Brain microvascular endothelial cell (primary cell): ENCODE measurements at regions not wholly inside any gene's neighbourhood (a gene's known extent, or its start where the extent isn't known, plus 50 kb on each side); places are given as distances from the start of the nearest gene placed in this dataset.

Source experiments
- DNase-seq: peaks from one replicate; pipeline ENCODE4 v3.0.0-alpha.2; 2020
- H3K27ac ChIP-seq: fragments of 250-450 bp; sonication (Bioruptor Pico); 2 replicates; pipeline ENCODE4 v1.5.1; 2020; ENCODE audit warnings: mild to moderate bottlenecking, moderate library complexity
- H3K27me3 ChIP-seq: fragments of 250-450 bp; sonication (Bioruptor Pico); replicated peaks from 2 replicates; pipeline ENCODE4 v1.5.1; 2020; ENCODE audit warnings: mild to moderate bottlenecking
- H3K36me3 ChIP-seq: fragments of 250-450 bp; sonication (Bioruptor Pico); replicated peaks from 2 replicates; pipeline ENCODE4 v1.5.1; 2020; ENCODE audit warnings: mild to moderate bottlenecking
- H3K4me3 ChIP-seq: 2 replicates; pipeline ENCODE4 v1.5.1; 2011; ENCODE audit warnings: low read depth, mild to moderate bottlenecking, control low read depth, low read length, moderate library complexity
- CTCF ChIP-seq: IDR thresholded peaks from 2 replicates; pipeline ENCODE4 v1.5.1; 2011; ENCODE audit warnings: low read depth, mild to moderate bottlenecking, moderate library complexity, low read length, control low read depth, inconsistent platforms; ENCODE audit errors: missing control alignments
- in situ Hi-C: cut with HindIII; loops from 2 replicates; pipeline ENCODE4 v1.10.0; 2017; ENCODE audit warnings: low sequenced_read_pairs, low pct_ligation_motif_present

- TF ChIP-seq CTCF: peak; percentile 16
- Histone ChIP-seq H3K27ac (peak overlapping the region; percentile 91), H3K27me3 (no peaks in the 10 kb centered on the region), H3K36me3 (no peaks in the 10 kb centered on the region), H3K4me3 (no peak overlapping the region)
- in situ Hi-C loops: no loop called here
- peak; percentile 99 for DNase-seq
Observed at GRCh38 chr13:107450931-107451330, 764.4 kb downstream of the LIG4 start.

GRCh38 chr13:107450431-107450830, 764.9 kb downstream of the LIG4 start:
- Histone ChIP-seq H3K36me3 (no peaks in the 10 kb centered on the region), H3K4me3 (no peak overlapping the region), H3K27me3 (no peaks in the 10 kb centered on the region), H3K27ac (peak overlapping the region; percentile 91)
- no peak for TF ChIP-seq CTCF
- in situ Hi-C loops: no loop called here
- DNase-seq: no peak

DNA sequence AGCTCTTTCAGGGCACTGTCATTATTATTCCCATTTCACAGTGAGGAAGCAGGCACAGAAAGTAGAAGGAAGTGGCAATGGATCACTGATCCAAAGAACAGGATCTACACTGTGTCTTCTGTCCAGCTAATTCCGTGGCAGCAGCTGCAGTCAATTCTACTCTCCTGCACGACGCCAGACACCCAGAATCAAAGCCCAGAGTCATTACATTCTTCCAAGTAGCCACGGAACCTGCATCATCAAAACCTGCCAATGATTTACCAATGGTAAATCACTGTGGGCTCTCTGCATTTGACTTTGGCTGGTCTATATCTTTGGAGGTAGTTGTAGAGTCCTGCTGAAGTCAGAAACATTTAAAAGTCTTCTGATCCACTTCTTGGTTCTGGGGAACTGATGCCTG, 767.7 kb downstream of the LIG4 start:
- in situ Hi-C loops: no loop called here
- H3K36me3 ChIP-seq: no peaks in the 10 kb centered on the region
- no peak overlapping the region for H3K27ac ChIP-seq
- no peak for DNase-seq
- no peaks in the 10 kb centered on the region for H3K27me3 ChIP-seq
- H3K4me3 ChIP-seq: no peak overlapping the region
- TF ChIP-seq CTCF: no peak

GRCh38 chr13:107441279-107441678, 774.1 kb downstream of the LIG4 start:
- no peak overlapping the region for H3K4me3 ChIP-seq
- TF ChIP-seq CTCF: no peak
- in situ Hi-C loops: no loop called here
- H3K27ac ChIP-seq: peak overlapping the region; percentile 53
- peak; percentile 70 for DNase-seq
- no peaks in the 10 kb centered on the region for H3K36me3 ChIP-seq
- no peaks in the 10 kb centered on the region for H3K27me3 ChIP-seq

DNA sequence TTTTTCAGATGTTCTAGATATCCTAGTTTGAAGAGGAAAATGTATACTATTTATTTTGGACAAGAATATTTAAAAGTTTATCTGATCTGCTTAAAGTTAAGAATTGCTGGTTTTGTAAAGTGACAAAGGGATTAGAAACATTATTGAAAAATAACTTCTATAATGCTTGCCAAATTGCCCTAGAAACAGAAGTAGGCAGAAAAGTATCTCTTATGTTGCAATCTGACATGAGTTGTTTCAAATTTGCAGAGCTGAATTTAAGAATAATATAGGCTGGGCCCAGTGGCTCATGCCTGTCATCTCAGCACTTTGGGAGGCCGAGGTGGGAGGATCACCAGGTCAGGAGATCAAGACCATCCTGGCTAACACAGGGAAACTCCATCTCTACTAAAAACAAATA, 777.1 kb downstream of the LIG4 start:
- Histone ChIP-seq H3K27ac (no peak overlapping the region), H3K27me3 (no peaks in the 10 kb centered on the region), H3K36me3 (no peaks in the 10 kb centered on the region), H3K4me3 (no peak overlapping the region)
- in situ Hi-C loops: no loop called here
- TF ChIP-seq CTCF: no peak
- DNase-seq: no peak

DNA sequence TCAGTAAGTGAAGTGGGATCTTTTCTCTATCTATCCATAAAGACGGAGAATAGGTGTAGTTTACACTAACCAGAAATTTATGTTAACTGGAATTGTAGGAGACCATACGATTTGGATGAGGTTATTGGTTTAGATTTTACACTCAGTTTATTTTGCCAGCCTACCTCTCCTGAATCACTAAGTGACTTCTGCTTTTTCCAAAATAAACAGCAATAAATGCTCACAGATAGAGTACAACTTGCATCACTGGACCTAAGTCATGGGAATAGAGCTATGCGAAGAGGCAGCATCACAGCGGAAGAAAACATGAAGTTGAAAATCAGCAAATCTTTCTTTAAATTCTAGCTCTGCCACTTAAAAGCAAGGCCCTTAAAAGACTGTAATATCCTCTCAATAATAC, 781.0 kb downstream of the LIG4 start:
- no peaks in the 10 kb centered on the region for H3K27me3 ChIP-seq
- no peaks in the 10 kb centered on the region for H3K36me3 ChIP-seq
- in situ Hi-C loops: no loop called here
- no peak for TF ChIP-seq CTCF
- H3K4me3 ChIP-seq: no peak overlapping the region
- no peak overlapping the region for H3K27ac ChIP-seq
- DNase-seq: no peak
